ENCODE measurements at regions not wholly inside any gene's neighbourhood (a gene's known extent, or its start where the extent isn't known, plus 50 kb on each side); places are given as distances from the start of the nearest gene placed in this dataset.

DNA sequence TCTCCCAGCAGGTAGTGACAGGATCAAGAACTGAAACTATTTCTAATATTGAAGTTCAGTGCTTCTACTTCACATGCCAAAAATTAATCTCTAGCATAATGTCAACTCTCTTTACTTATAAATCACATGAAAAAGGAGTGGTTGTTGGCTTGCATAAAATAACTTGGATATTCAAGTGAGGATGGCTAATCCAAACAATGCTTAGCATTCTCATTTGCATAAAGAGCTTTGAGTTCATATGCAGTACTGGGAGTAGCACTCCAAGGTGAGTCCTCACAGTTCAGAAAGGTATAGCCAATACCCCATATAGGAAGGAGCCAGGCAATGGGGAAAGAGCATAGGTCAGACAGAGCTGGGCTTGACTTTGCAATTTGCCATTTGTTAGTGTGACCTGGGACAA lies 149.3 kb downstream of the PCTP start:
- DNase-seq (ENCODE audit: low spot score) = no peak
- TF ChIP-seq, protein P1, sequence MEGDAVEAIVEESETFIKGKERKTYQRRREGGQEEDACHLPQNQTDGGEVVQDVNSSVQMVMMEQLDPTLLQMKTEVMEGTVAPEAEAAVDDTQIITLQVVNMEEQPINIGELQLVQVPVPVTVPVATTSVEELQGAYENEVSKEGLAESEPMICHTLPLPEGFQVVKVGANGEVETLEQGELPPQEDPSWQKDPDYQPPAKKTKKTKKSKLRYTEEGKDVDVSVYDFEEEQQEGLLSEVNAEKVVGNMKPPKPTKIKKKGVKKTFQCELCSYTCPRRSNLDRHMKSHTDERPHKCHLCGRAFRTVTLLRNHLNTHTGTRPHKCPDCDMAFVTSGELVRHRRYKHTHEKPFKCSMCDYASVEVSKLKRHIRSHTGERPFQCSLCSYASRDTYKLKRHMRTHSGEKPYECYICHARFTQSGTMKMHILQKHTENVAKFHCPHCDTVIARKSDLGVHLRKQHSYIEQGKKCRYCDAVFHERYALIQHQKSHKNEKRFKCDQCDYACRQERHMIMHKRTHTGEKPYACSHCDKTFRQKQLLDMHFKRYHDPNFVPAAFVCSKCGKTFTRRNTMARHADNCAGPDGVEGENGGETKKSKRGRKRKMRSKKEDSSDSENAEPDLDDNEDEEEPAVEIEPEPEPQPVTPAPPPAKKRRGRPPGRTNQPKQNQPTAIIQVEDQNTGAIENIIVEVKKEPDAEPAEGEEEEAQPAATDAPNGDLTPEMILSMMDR (IDR thresholded peaks at IDR 0.05) = no peak
- no peak overlapping the region for H3K4me3 ChIP-seq
- H3K27ac ChIP-seq = no peak overlapping the region

DNA sequence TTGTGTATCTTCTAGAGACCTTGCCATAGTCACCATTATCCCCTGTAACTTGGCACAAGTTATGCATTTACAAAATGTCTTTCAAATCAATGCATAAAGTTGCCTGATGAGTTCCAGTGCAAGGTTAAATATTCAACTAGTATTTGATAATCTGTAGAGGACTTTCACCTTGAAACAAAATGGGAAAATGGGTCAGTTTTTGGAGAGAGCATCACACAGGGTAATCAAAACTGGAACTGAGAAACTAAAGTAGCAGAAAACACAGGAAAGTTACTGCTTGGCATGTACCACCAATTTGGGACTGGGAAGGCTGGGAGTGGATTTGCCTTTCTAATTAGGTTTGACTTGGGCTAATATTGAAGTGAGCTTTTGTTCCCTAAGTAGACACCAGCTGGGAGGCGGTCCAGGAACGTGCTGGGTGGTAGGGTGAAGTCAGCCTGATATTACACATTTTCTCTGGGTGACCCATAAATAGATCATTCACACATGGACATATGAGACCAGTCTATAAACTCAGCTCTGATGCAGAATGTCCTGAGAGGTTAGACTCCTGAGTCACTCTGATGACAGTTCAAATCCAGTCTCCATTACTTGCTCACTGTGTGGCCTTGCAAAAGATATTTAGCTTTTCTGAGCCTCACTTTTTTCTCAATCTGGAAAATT lies 152.3 kb downstream of the PCTP start:
- no peak overlapping the region for H3K27ac ChIP-seq
- DNase-seq (ENCODE audit: low spot score) = no peak
- H3K4me3 ChIP-seq = no peak overlapping the region
- TF ChIP-seq, protein P1 (IDR thresholded peaks at IDR 0.05) = no peak

DNA sequence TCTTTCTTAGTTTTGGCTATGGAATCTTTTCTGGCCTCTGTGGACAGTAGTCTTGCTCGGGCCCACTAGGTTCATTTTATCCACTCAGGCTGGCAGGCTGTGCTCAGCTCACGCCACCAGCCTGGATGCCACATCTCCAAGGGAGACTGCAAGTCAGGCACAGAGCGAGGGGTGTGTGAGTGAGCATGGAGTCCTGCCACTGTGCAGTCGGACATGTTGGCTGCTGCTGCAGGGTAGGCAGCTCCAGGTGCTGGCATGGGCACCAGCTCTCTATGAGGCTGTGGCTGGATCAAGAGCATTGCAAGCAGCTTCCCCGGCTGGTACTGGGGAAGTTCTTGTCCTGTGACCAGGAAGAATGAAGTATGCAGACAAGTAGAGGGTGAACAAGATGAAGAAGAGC lies 158.9 kb downstream of the PCTP start:
- Histone ChIP-seq H3K27ac (no peak overlapping the region), H3K4me3 (no peak overlapping the region)
- TF ChIP-seq, protein P1 (IDR thresholded peaks at IDR 0.05) = no peak
- no peak for DNase-seq (ENCODE audit: low spot score)

- H3K27ac ChIP-seq = no peak overlapping the region
- no peak overlapping the region for H3K4me3 ChIP-seq
- TF ChIP-seq, protein P1 (IDR thresholded peaks at IDR 0.05) = no peak
- no peak for DNase-seq (ENCODE audit: low spot score)
Measured at GRCh38 chr17:55911186-55911585, 160.3 kb downstream of the PCTP start.

DNA sequence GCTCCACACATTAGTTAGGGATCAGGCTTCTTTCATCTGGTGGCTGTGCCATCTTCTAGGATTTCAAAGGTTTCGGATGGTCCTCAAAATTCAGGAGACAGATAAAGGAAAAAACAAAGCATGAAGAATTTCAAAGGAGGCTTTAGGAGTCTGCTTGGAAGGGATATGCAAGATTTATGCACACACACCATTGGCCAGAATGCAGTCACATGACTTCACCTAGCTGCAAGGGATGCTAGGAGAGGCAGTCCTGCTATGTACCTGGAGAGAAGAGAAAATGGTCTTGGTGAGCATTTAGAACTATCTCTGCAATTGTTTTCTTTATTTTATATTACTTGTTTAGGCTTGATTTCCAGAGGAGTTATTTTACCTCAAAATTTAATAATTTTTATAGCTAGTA lies 174.6 kb downstream of the PCTP start:
- Histone ChIP-seq H3K27ac (no peak overlapping the region), H3K4me3 (no peak overlapping the region)
- DNase-seq (ENCODE audit: low spot score) = no peak
- TF ChIP-seq, protein P1 (IDR thresholded peaks at IDR 0.05) = no peak

GRCh38 chr17:55926276-55926990 lies 175.6 kb downstream of the PCTP start:
- DNase-seq (ENCODE audit: low spot score) = no peak
- Histone ChIP-seq H3K4me3 (no peak overlapping the region), H3K27ac (no peak overlapping the region)
- TF ChIP-seq, protein P1 (IDR thresholded peaks at IDR 0.05) = no peak

DNA sequence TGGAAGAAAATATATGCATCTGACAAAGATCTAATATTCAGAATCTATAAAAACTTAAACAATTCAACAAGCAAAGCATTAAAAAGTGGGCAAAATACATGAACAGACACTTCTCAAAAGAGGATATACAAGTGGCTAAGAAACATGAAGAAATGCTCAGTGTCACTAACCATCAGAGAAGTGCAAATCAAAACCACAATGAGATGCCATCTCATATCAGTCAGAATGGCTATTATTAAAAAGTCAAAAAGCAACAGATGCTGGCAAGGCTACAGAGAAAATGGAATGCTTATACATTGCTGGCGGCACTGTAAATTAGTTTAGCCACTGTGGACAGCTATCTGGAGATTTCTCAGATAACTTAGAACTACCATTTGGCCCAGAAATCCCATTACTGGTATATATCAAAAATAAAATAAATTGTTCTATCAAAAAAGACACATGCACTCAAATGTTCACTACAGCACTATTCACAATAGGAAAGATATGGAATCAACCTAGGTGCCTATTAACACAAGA lies 179.5 kb downstream of the PCTP start:
- no peak for DNase-seq (ENCODE audit: low spot score)
- Histone ChIP-seq H3K4me3 (no peak overlapping the region), H3K27ac (no peak overlapping the region)
- TF ChIP-seq, protein P1 (IDR thresholded peaks at IDR 0.05) = no peak

All from coronary artery (tissue), 2 donors.